Smooth muscle cell (in vitro differentiated cells): ENCODE measurements at regions not wholly inside any gene's neighbourhood (a gene's known extent, or its start where the extent isn't known, plus 50 kb on each side); places are given as distances from the start of the nearest gene placed in this dataset.

Source experiments
- DNase-seq: peaks from one replicate; lab custom pipeline; 2025; ENCODE audit not compliant: unreplicated experiment; lab: John Stamatoyannopoulos, UW
- H2AFZ ChIP-seq: fragments of 200-600 bp; sonication (generic); 2 replicates; pipeline ENCODE4 v1.6.0; 2016; ENCODE audit warnings: antibody characterized with exemption, low read depth, mild to moderate bottlenecking
- H3F3A ChIP-seq: fragments of 200-600 bp; sonication (generic); 2 replicates; pipeline ENCODE4 v1.6.0; 2017; ENCODE audit warnings: antibody characterized with exemption, low read depth
- H3K27ac ChIP-seq: fragments of 200-600 bp; sonication (generic); 2 replicates; pipeline ENCODE4 v1.5.1; 2016; ENCODE audit warnings: low read depth, mild to moderate bottlenecking
- H3K27me3 ChIP-seq: fragments of 200-600 bp; sonication (generic); 2 replicates; pipeline ENCODE4 v1.6.1; 2016; ENCODE audit warnings: low read depth, mild to moderate bottlenecking
- H3K36me3 ChIP-seq: fragments of 200-600 bp; sonication (generic); 2 replicates; pipeline ENCODE4 v1.5.1; 2016; ENCODE audit warnings: low read depth
- H3K4me1 ChIP-seq: fragments of 200-600 bp; sonication (generic); 2 replicates; pipeline ENCODE4 v1.5.1; 2016; ENCODE audit warnings: low read depth
- H3K4me2 ChIP-seq: fragments of 200-600 bp; sonication (generic); 2 replicates; pipeline ENCODE4 v1.6.0; 2016; ENCODE audit warnings: mild to moderate bottlenecking
- H3K4me3 ChIP-seq: fragments of 200-600 bp; sonication (generic); 2 replicates; pipeline ENCODE4 v1.5.1; 2016; ENCODE audit warnings: mild to moderate bottlenecking
- H3K79me2 ChIP-seq: fragments of 200-600 bp; sonication (generic); 2 replicates; pipeline ENCODE4 v1.6.0; 2016; ENCODE audit warnings: low read depth, mild to moderate bottlenecking
- H3K9ac ChIP-seq: fragments of 200-600 bp; sonication (generic); 2 replicates; pipeline ENCODE4 v1.6.0; 2016; ENCODE audit warnings: low read depth
- H3K9me3 ChIP-seq: fragments of 200-600 bp; sonication (generic); replicated peaks from 2 replicates; pipeline ENCODE4 v1.5.1; 2016; ENCODE audit warnings: low read depth
- H4K20me1 ChIP-seq: fragments of 200-600 bp; sonication (generic); 2 replicates; pipeline ENCODE4 v1.6.0; 2016; ENCODE audit warnings: low read depth
- WGBS: methylation state at CpG from one replicate; pipeline ENCODE4 v1.1.7; 2016; ENCODE audit warnings: low lambda C conversion rate; 5-methylcytosine and 5-hydroxymethylcytosine counted together
- TF ChIP-seq, protein P1 (sequence below): fragments of 200-600 bp; sonication (generic); IDR thresholded peaks from 2 replicates; pipeline ENCODE4 v1.5.1; 2017; ENCODE audit warnings: borderline replicate concordance, mild to moderate bottlenecking, antibody characterized with exemption; ENCODE audit not compliant: insufficient read depth, poor library complexity, severe bottlenecking

DNA sequence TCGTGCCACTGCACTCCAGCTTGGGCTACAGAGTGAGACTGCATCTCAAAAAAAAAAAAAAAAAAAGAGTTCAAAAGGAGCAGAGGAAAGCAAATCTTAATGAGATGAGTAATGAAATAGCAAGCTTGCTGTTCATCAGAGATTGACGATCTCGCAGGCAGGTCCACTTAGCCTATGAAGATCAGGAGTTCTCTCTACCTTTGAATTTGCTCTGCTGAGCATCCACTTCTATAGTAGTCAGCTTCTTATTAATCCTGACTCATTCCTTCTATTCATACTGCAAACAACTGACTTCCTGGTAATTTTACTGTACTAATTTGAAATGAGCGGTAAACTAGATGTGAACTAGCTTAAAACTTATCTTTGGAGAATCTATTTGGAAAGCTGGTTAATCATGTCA is 1014.6 kb downstream of the GATA3 start:
- Histone ChIP-seq H4K20me1 (no peaks in the 10 kb centered on the region), H3K4me2 (no peak overlapping the region), H3K79me2 (no peaks in the 10 kb centered on the region), H3K9me3 (no peaks in the 10 kb centered on the region), H3K36me3 (no peaks in the 10 kb centered on the region), H3K27ac (no peak overlapping the region), H3K9ac (no peak overlapping the region), H2AFZ (no peak overlapping the region), H3K4me3 (no peak overlapping the region), H3K4me1 (no peaks in the 10 kb centered on the region), H3F3A (no peaks in the 10 kb centered on the region), H3K27me3 (no peaks in the 10 kb centered on the region)
- 88% methylated on average over 4 of the region's 4 CpGs for WGBS
- no peak for DNase-seq
- TF ChIP-seq, protein P1, sequence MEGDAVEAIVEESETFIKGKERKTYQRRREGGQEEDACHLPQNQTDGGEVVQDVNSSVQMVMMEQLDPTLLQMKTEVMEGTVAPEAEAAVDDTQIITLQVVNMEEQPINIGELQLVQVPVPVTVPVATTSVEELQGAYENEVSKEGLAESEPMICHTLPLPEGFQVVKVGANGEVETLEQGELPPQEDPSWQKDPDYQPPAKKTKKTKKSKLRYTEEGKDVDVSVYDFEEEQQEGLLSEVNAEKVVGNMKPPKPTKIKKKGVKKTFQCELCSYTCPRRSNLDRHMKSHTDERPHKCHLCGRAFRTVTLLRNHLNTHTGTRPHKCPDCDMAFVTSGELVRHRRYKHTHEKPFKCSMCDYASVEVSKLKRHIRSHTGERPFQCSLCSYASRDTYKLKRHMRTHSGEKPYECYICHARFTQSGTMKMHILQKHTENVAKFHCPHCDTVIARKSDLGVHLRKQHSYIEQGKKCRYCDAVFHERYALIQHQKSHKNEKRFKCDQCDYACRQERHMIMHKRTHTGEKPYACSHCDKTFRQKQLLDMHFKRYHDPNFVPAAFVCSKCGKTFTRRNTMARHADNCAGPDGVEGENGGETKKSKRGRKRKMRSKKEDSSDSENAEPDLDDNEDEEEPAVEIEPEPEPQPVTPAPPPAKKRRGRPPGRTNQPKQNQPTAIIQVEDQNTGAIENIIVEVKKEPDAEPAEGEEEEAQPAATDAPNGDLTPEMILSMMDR, result no peak

DNA sequence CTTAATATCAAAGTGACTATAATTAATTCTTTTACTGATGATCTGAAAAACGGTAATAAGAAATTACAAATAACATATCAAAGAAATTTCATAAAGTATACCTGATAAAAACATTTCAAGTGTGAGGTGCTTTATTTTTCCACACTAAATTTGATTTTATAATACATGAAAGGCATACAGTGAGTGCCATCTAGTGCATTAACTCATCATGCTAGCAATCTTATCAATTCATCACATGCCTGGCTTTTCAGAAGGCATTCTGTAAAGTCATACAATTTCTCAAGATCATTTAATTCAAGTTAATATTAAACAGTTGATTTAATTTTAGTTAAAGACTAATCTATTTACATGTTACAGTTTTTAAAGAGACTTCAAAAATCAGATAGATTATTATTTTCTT is 1020.9 kb downstream of the GATA3 start:
- H4K20me1 ChIP-seq, result no peaks in the 10 kb centered on the region
- no peaks in the 10 kb centered on the region for H3K4me1 ChIP-seq
- no peaks in the 10 kb centered on the region for H3K9me3 ChIP-seq
- H3K27me3 ChIP-seq, result no peaks in the 10 kb centered on the region
- no peaks in the 10 kb centered on the region for H3K36me3 ChIP-seq
- H3K27ac ChIP-seq, result no peak overlapping the region
- DNase-seq, result no peak
- H3K9ac ChIP-seq, result no peak overlapping the region
- TF ChIP-seq, protein P1, result no peak
- no peaks in the 10 kb centered on the region for H3K79me2 ChIP-seq
- H3K4me2 ChIP-seq, result no peak overlapping the region
- H3K4me3 ChIP-seq, result no peak overlapping the region
- no peak overlapping the region for H2AFZ ChIP-seq
- 65% methylated on average over 1 of the region's 1 CpG for whole genome bisulfite sequencing
- H3F3A ChIP-seq, result no peaks in the 10 kb centered on the region

DNA sequence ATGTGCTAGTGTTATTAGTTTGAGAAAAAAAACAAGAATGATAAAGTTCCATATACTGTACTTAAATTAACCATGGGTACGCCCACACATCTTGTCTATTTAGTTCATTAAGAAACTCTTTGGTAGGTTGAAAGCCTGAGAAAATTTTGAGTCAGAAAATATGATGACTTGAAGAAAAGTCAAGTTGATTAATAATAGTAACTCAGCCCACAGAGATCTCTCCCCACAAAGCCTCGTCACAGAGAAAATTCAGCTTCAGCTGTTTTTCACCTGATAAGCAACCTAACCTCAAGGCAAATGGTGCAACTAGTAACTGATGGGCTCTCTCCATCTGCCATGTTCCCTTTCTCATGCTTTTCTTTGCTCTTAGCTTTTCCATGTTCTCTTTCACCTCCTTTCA is 1021.6 kb downstream of the GATA3 start:
- DNase-seq, result no peak
- Histone ChIP-seq H3K4me2 (no peak overlapping the region), H3K36me3 (no peaks in the 10 kb centered on the region), H3K79me2 (no peaks in the 10 kb centered on the region), H3K4me1 (no peaks in the 10 kb centered on the region), H3K27ac (no peak overlapping the region), H2AFZ (no peak overlapping the region), H3F3A (no peaks in the 10 kb centered on the region), H3K27me3 (no peaks in the 10 kb centered on the region), H3K9me3 (no peaks in the 10 kb centered on the region), H4K20me1 (no peaks in the 10 kb centered on the region), H3K4me3 (no peak overlapping the region), H3K9ac (no peak overlapping the region)
- 90% methylated on average over 2 of the region's 2 CpGs for WGBS
- TF ChIP-seq, protein P1, result no peak

DNA sequence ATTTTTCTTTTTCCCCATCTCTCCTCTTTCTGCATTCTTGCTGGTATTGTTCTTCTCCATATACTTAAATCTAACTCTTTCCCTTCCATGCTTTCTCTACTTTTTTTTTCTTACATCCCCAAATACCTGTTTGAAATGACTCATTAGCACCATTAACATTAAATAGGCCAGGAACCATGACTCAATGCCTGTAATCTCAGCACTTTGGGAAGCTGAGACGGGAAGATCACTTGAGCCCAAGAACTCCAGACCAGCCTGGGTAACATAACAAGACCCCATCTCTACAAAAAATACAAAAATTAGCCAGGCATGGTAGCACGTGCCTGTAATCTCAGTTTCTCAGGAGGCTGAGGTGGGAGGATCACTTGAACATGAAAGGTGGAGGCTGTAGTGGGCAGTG is 1026.8 kb downstream of the GATA3 start:
- TF ChIP-seq, protein P1, result no peak
- Histone ChIP-seq H3K9ac (no peak overlapping the region), H3F3A (no peaks in the 10 kb centered on the region), H2AFZ (no peak overlapping the region), H3K79me2 (no peaks in the 10 kb centered on the region), H3K36me3 (no peaks in the 10 kb centered on the region), H3K27ac (no peak overlapping the region), H3K4me2 (no peak overlapping the region), H3K9me3 (no peaks in the 10 kb centered on the region), H4K20me1 (no peaks in the 10 kb centered on the region), H3K27me3 (no peaks in the 10 kb centered on the region), H3K4me1 (no peaks in the 10 kb centered on the region), H3K4me3 (no peak overlapping the region)
- DNase-seq, result no peak
- 25% methylated on average over 2 of the region's 2 CpGs for WGBS
